ENCODE measurements at regions not wholly inside any gene's neighbourhood (a gene's known extent, or its start where the extent isn't known, plus 50 kb on each side); places are given as distances from the start of the nearest gene placed in this dataset.

DNA sequence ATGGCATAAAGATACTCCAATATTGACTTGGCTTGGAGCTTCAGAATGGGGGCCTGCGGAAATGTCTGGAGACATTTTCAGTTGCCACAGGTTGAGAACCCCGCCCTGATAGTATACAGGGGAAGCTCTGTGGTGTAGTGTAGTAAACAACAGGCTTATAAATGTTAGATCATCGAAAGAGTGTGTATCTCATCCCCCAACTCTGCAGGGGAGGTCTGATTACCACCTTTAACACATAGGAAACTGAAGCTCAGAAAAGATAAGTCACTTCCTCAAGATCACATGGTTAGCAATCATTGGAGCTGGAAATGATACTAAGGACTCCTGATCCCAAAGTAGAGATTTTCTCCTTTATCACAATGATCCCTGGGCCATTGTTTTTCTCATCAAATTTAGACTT is 144.5 kb upstream of the BMPER start:
- Histone ChIP-seq H3K4me3 (ENCODE audit: control insufficient read depth in 2 of 3, extremely low read depth in 1 of 3, insufficient read depth in 2 of 3, low read depth in 1 of 3, low read length in 3 of 3) (no peak overlapping the region), H3K9me3 (ENCODE audit: control insufficient read depth, low read depth, low read length) (no peaks in the 10 kb centered on the region), H3K27ac (ENCODE audit: control insufficient read depth, insufficient read depth, low read length) (no peak overlapping the region), H3K4me2 (ENCODE audit: control insufficient read depth, extremely low read depth, insufficient read depth, low read depth, low read length) (no peak overlapping the region), H3K4me1 (ENCODE audit: control insufficient read depth, extremely low read depth, insufficient read depth, low read length) (no peaks in the 10 kb centered on the region), H3K79me2 (ENCODE audit: control insufficient read depth, insufficient read depth, low read length) (no peaks in the 10 kb centered on the region), H2AFZ (ENCODE audit: control insufficient read depth, low read length) (no peak overlapping the region), H3K9ac (ENCODE audit: control insufficient read depth, extremely low read depth, insufficient read depth, low read length) (no peak overlapping the region), H3K27me3 (ENCODE audit: control insufficient read depth, extremely low read depth, insufficient read depth, low read length) (no peaks in the 10 kb centered on the region), H3K36me3 (ENCODE audit: control insufficient read depth in 2 of 2, extremely low read depth in 1 of 2, insufficient read depth in 2 of 2, low read length in 2 of 2) (no peaks in the 10 kb centered on the region), H4K20me1 (ENCODE audit: control insufficient read depth, extremely low read depth, insufficient read depth, low read length) (no peaks in the 10 kb centered on the region), H3K9me1 (ENCODE audit: control insufficient read depth, extremely low read depth, insufficient read depth, low read length) (no peaks in the 10 kb centered on the region)
- no peak for FAIRE-seq
- TF ChIP-seq EZH2 (IDR thresholded peaks at IDR 0.05; ENCODE audit: low read length) = no peak
- TF ChIP-seq, protein P1, sequence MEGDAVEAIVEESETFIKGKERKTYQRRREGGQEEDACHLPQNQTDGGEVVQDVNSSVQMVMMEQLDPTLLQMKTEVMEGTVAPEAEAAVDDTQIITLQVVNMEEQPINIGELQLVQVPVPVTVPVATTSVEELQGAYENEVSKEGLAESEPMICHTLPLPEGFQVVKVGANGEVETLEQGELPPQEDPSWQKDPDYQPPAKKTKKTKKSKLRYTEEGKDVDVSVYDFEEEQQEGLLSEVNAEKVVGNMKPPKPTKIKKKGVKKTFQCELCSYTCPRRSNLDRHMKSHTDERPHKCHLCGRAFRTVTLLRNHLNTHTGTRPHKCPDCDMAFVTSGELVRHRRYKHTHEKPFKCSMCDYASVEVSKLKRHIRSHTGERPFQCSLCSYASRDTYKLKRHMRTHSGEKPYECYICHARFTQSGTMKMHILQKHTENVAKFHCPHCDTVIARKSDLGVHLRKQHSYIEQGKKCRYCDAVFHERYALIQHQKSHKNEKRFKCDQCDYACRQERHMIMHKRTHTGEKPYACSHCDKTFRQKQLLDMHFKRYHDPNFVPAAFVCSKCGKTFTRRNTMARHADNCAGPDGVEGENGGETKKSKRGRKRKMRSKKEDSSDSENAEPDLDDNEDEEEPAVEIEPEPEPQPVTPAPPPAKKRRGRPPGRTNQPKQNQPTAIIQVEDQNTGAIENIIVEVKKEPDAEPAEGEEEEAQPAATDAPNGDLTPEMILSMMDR (optimal IDR thresholded peaks at IDR 0.05 in 1 of 3, IDR thresholded peaks at IDR 0.05 in 1 of 3, conservative IDR thresholded peaks at IDR 0.05 in 1 of 3; ENCODE audit: extremely low read depth in 1 of 3, insufficient read depth in 2 of 3, low read length in 3 of 3) = no peak
- dilution Hi-C loops (cut with MboI; ENCODE audit: extremely low pct_ligation_motif_present, low sequenced_read_pairs) = no loop called here
- DNase-seq (ENCODE audit: low read depth, low spot score) = no peak

DNA sequence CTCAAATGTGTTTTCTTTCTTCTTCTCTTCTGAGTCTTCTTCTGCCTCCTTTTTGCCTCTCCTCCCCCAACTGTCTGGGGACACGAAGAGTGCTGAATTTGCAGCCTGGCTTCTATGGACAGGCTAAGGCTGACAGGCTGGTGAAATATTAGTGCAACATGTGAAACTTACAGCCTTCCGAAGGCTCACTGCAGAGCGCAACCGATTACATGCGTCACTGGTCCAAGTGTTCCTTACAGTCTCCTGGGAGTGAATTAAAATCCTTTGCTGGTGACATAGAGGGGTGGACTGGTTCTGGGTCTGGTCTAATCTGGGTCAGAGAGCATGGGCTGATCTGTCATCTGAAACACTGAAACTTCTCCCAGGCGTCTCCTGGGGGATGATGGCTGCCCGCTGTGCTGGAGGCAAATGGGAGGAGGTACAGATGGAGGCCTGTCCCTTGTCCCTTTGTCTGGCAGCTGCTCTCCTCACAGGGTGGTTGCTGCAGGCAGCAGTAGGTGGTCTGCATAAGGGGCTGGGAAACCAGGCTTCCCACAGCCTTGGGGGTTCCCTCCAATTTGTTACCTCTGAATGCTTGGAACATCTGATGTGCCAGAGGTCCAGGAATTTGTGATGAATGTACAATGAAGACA is 143.8 kb upstream of the BMPER start:
- Histone ChIP-seq H3K9me1 (ENCODE audit: control insufficient read depth, extremely low read depth, insufficient read depth, low read length) (no peaks in the 10 kb centered on the region), H3K27ac (ENCODE audit: control insufficient read depth, insufficient read depth, low read length) (no peak overlapping the region), H3K27me3 (ENCODE audit: control insufficient read depth, extremely low read depth, insufficient read depth, low read length) (no peaks in the 10 kb centered on the region), H3K4me3 (ENCODE audit: control insufficient read depth in 2 of 3, extremely low read depth in 1 of 3, insufficient read depth in 2 of 3, low read depth in 1 of 3, low read length in 3 of 3) (no peak overlapping the region), H3K9me3 (ENCODE audit: control insufficient read depth, low read depth, low read length) (no peaks in the 10 kb centered on the region), H3K9ac (ENCODE audit: control insufficient read depth, extremely low read depth, insufficient read depth, low read length) (no peak overlapping the region), H4K20me1 (ENCODE audit: control insufficient read depth, extremely low read depth, insufficient read depth, low read length) (no peaks in the 10 kb centered on the region), H2AFZ (ENCODE audit: control insufficient read depth, low read length) (no peak overlapping the region), H3K79me2 (ENCODE audit: control insufficient read depth, insufficient read depth, low read length) (no peaks in the 10 kb centered on the region), H3K36me3 (ENCODE audit: control insufficient read depth in 2 of 2, extremely low read depth in 1 of 2, insufficient read depth in 2 of 2, low read length in 2 of 2) (no peaks in the 10 kb centered on the region), H3K4me2 (ENCODE audit: control insufficient read depth, extremely low read depth, insufficient read depth, low read depth, low read length) (no peak overlapping the region), H3K4me1 (ENCODE audit: control insufficient read depth, extremely low read depth, insufficient read depth, low read length) (no peaks in the 10 kb centered on the region)
- no peak for DNase-seq (ENCODE audit: low read depth, low spot score)
- FAIRE-seq = no peak
- TF ChIP-seq, protein P1 (optimal IDR thresholded peaks at IDR 0.05 in 1 of 3, IDR thresholded peaks at IDR 0.05 in 1 of 3, conservative IDR thresholded peaks at IDR 0.05 in 1 of 3; ENCODE audit: extremely low read depth in 1 of 3, insufficient read depth in 2 of 3, low read length in 3 of 3) = no peak
- TF ChIP-seq EZH2 (IDR thresholded peaks at IDR 0.05; ENCODE audit: low read length) = no peak
- dilution Hi-C loops (cut with MboI; ENCODE audit: extremely low pct_ligation_motif_present, low sequenced_read_pairs) = no loop called here

Data from keratinocyte (primary cell).